Mammary epithelial cell (primary cell): ENCODE measurements at regions not wholly inside any gene's neighbourhood (a gene's known extent, or its start where the extent isn't known, plus 50 kb on each side); places are given as distances from the start of the nearest gene placed in this dataset.

ENCODE experiments used
- EZH2 ChIP-seq: IDR thresholded peaks from 2 replicates; pipeline ENCODE4 v1.6.1; 2012; ENCODE audit warnings: low read length, inconsistent platforms, borderline replicate concordance
- TF ChIP-seq, protein P1 (sequence below), 2 donors: IDR thresholded peaks in 1 of 2; conservative IDR thresholded peaks in 1 of 2; 2 replicates each; pipeline ENCODE4 v1.5.1; 2011 to 2012; ENCODE audit warnings: inconsistent platforms in 2 of 2, low read length in 2 of 2, mild to moderate bottlenecking in 2 of 2, control low read depth in 1 of 2, low read depth in 1 of 2; ENCODE audit not compliant: insufficient read depth in 1 of 2; ENCODE audit errors: extremely low read depth in 1 of 2

DNA sequence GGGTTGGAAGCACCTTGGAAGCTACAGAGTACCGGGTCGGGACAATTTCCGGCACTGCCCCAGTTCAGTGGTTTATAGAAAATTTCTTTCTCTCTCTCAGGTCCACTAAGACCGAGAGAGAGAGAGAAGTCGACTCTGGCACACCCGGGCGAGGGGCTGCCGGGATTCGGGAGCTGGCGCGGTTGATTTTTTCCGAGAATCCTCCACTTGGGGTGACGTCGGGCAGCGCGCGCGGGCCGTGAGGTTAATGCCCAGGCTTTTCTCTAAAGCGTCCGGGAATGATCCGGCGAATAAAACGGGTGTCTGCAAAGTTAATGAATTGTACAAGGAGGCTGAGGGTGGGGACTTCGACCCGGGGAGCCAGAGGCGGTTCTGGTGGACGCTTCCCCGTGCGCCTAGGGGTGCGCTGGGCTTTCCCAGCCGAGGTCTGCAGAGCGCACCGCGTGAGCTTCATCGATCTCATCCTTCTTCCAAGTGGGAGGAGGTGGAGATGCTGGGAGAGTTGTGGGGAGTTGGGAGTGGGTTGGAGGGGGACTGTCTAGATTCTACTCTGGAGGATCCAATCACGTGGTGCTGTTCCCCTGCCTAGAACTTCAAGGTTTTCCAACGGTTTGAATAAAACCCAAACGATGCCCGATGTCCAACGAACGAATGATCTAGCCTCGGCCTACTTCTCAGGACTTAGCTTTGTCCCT lies 51.9 kb upstream of the TBX3 start:
- TF ChIP-seq, protein P1, sequence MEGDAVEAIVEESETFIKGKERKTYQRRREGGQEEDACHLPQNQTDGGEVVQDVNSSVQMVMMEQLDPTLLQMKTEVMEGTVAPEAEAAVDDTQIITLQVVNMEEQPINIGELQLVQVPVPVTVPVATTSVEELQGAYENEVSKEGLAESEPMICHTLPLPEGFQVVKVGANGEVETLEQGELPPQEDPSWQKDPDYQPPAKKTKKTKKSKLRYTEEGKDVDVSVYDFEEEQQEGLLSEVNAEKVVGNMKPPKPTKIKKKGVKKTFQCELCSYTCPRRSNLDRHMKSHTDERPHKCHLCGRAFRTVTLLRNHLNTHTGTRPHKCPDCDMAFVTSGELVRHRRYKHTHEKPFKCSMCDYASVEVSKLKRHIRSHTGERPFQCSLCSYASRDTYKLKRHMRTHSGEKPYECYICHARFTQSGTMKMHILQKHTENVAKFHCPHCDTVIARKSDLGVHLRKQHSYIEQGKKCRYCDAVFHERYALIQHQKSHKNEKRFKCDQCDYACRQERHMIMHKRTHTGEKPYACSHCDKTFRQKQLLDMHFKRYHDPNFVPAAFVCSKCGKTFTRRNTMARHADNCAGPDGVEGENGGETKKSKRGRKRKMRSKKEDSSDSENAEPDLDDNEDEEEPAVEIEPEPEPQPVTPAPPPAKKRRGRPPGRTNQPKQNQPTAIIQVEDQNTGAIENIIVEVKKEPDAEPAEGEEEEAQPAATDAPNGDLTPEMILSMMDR (conservative IDR thresholded peaks at IDR 0.05 in 1 of 2, IDR thresholded peaks at IDR 0.05 in 1 of 2; ENCODE audit: extremely low read depth in 1 of 2, insufficient read depth in 1 of 2, low read depth in 1 of 2, low read length in 2 of 2), result no peak
- TF ChIP-seq EZH2, result no peak
